A673 (cell line): ENCODE measurements at regions not wholly inside any gene's neighbourhood (a gene's known extent, or its start where the extent isn't known, plus 50 kb on each side); places are given as distances from the start of the nearest gene placed in this dataset.

ENCODE experiments used
- BruUV-seq: library from RNA; stranded (reverse); fragments of 400-500 nt; replicated peaks from 2 replicates; lab custom pipeline; 2021; lab: Mats Ljungman, UMichigan
- CTCF ChIA-PET: fragments of 300-600 bp; sonication (Branson Sonifier 250); formaldehyde crosslinking; loops from one replicate; lab custom pipeline; 2022; ENCODE audit warnings: antibody characterized with exemption; lab: Charles Lee
- POLR2A ChIA-PET: fragments of 300-600 bp; sonication (Branson Sonifier 250); formaldehyde crosslinking; loops from one replicate; lab custom pipeline; 2022; ENCODE audit warnings: antibody characterized with exemption; ENCODE audit not compliant: low non-redundant PET; lab: Charles Lee
- DNase-seq: peaks from one replicate; pipeline ENCODE4 v3.0.0-alpha.2; 2015; ENCODE audit warnings: low spot score
- H3K27ac ChIP-seq: fragments of 200-600 bp; sonication (generic); 2 replicates; pipeline ENCODE4 v1.5.1; 2016; ENCODE audit warnings: mixed run types, low read depth, mild to moderate bottlenecking, mixed read lengths, antibody characterized with exemption, low read length; ENCODE audit not compliant: poor library complexity, severe bottlenecking
- H3K27me3 ChIP-seq: fragments of 200-600 bp; sonication (generic); replicated peaks from 2 replicates; pipeline ENCODE4 v1.6.1; 2017; ENCODE audit warnings: mixed run types, low read depth, mild to moderate bottlenecking, mixed read lengths, antibody characterized with exemption, low read length; ENCODE audit not compliant: insufficient read depth, poor library complexity
- H3K36me3 ChIP-seq: fragments of 200-600 bp; sonication (generic); 2 replicates; pipeline ENCODE4 v1.6.1; 2016; ENCODE audit warnings: mixed run types, mild to moderate bottlenecking, mixed read lengths, antibody characterized with exemption, low read length; ENCODE audit not compliant: insufficient read depth, poor library complexity, severe bottlenecking
- H3K4me1 ChIP-seq: fragments of 200-600 bp; sonication (generic); 2 replicates; pipeline ENCODE4 v1.6.1; 2017; ENCODE audit warnings: mixed run types, mild to moderate bottlenecking, mixed read lengths, antibody characterized with exemption, low read length; ENCODE audit not compliant: insufficient read depth, poor library complexity, severe bottlenecking
- H3K4me3 ChIP-seq: fragments of 200-600 bp; sonication (generic); 2 replicates; pipeline ENCODE4 v1.5.1; 2016; ENCODE audit warnings: low read depth, mixed run types, mild to moderate bottlenecking, mixed read lengths, low read length; ENCODE audit not compliant: poor library complexity, severe bottlenecking
- H3K9me3 ChIP-seq: fragments of 200-600 bp; sonication (generic); 2 replicates; pipeline ENCODE4 v1.6.1; 2016; ENCODE audit warnings: mixed run types, low read depth, mild to moderate bottlenecking, mixed read lengths, antibody characterized with exemption, low read length; ENCODE audit not compliant: poor library complexity, severe bottlenecking
- CTCF ChIP-seq: fragments of 300-800, 200-600 bp; sonication (generic); conservative IDR thresholded peaks from 2 replicates; pipeline ENCODE4 v1.5.1; 2017; ENCODE audit warnings: low read depth, mild to moderate bottlenecking, antibody characterized with exemption, low read length, moderate library complexity, mixed read lengths
- EZH2 ChIP-seq: fragments of 200-600 bp; sonication (generic); IDR thresholded peaks from 2 replicates; pipeline ENCODE4 v1.6.1; 2017; ENCODE audit warnings: borderline replicate concordance, low read depth, mild to moderate bottlenecking, mixed read lengths, antibody characterized with exemption, low read length; ENCODE audit not compliant: poor library complexity, severe bottlenecking
- intact Hi-C: fragments of 100-400 bp; cut with micrococcal nuclease; formaldehyde crosslinking; loops from one replicate; pipeline ENCODE4 v1.10.0; 2022; ENCODE audit not compliant: unreplicated experiment

- TF ChIP-seq CTCF (no peak), EZH2 (no peak)
- CTCF ChIA-PET, result no interaction called here
- no TSS peak for BruUV-seq
- Histone ChIP-seq H3K4me1 (peaks cover 9% of the 10 kb centered on the region), H3K4me3 (no peak overlapping the region), H3K36me3 (peaks cover 4% of the 10 kb centered on the region), H3K27ac (no peak overlapping the region), H3K27me3 (no peaks in the 10 kb centered on the region), H3K9me3 (no peaks in the 10 kb centered on the region)
- no peak for DNase-seq
- POLR2A ChIA-PET, result no interaction called here
- intact Hi-C loops, result no loop called here
These were observed 226.4 kb upstream of the WWC1 start for GRCh38 chr5:168064933-168065622.

- no peak overlapping the region for H3K4me3 ChIP-seq
- intact Hi-C loops, result no loop called here
- CTCF ChIA-PET, result no interaction called here
- peaks cover 5% of the 10 kb centered on the region for H3K4me1 ChIP-seq
- H3K27me3 ChIP-seq, result no peaks in the 10 kb centered on the region
- POLR2A ChIA-PET, result no interaction called here
- TF ChIP-seq EZH2 (no peak), CTCF (no peak)
- no TSS peak for BruUV-seq
- no peak overlapping the region for H3K27ac ChIP-seq
- peaks cover 4% of the 10 kb centered on the region for H3K36me3 ChIP-seq
- H3K9me3 ChIP-seq, result no peaks in the 10 kb centered on the region
- no peak for DNase-seq
These were observed 224.8 kb upstream of the WWC1 start for GRCh38 chr5:168066536-168067208.

GRCh38 chr5:168070761-168071160, 220.7 kb upstream of the WWC1 start:
- BruUV-seq, result no TSS peak
- no peaks in the 10 kb centered on the region for H3K27me3 ChIP-seq
- H3K4me1 ChIP-seq, result peaks cover 44% of the 10 kb centered on the region
- POLR2A ChIA-PET, result no interaction called here
- H3K9me3 ChIP-seq, result no peaks in the 10 kb centered on the region
- TF ChIP-seq CTCF (no peak), EZH2 (no peak)
- no peaks in the 10 kb centered on the region for H3K36me3 ChIP-seq
- no peak overlapping the region for H3K27ac ChIP-seq
- DNase-seq, result no peak
- no peak overlapping the region for H3K4me3 ChIP-seq
- intact Hi-C loops, result loop anchor here (10.0 kb wide), 1 partner anchor 346 kb away; no protein-coding TSS in a partner anchor
- CTCF ChIA-PET, result no interaction called here
